ENCODE measurements at regions not wholly inside any gene's neighbourhood (a gene's known extent, or its start where the extent isn't known, plus 50 kb on each side); places are given as distances from the start of the nearest gene placed in this dataset.
"Not testable (repeated sequence)": the region's sequence is repeated elsewhere in the genome, so short reads cannot be mapped to it uniquely, and the experiment has no call there.

DNA sequence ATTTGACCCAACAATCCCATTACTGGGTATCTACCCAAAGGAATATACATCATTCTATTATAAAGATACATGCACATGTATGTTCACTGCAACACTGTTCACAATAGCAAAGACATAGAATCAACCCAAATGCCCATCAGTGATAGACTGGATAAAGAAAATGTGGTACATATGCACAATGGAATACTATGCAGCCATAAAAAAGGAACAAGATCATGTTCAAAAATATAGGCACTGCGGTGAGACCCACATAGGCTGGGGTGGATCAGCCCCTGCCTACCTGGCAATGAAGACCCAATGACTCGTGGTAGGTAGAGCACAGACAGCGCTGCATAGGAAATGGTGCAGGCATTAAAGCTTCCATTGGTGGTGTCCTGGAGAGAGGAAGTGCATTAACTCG, 88.6 kb upstream of the NFIL3 start:
- DNase-seq (ENCODE audit: low spot score) = not testable (repeated sequence)

DNA sequence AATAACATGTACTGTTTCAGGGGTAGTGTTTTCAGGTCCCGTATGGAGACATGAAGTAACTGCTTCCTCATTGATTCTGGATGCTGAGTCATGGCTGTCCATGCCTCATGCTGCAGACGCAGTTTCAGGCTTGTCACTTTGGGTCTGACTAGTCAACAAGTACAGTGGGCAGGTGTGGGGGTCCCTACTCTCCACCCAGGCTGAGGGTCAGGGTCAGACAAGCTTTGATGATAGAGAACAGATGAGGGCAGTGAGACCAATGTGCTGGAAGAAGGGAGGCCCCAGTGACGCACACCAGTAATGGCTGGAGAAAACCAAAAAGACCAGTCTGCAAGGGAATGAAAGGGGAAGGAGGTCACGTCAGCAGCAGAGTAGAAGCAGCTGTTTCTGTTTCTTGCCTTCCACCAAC, 80.0 kb upstream of the NFIL3 start:
- peak; percentile 31 for DNase-seq (ENCODE audit: low spot score)

DNA sequence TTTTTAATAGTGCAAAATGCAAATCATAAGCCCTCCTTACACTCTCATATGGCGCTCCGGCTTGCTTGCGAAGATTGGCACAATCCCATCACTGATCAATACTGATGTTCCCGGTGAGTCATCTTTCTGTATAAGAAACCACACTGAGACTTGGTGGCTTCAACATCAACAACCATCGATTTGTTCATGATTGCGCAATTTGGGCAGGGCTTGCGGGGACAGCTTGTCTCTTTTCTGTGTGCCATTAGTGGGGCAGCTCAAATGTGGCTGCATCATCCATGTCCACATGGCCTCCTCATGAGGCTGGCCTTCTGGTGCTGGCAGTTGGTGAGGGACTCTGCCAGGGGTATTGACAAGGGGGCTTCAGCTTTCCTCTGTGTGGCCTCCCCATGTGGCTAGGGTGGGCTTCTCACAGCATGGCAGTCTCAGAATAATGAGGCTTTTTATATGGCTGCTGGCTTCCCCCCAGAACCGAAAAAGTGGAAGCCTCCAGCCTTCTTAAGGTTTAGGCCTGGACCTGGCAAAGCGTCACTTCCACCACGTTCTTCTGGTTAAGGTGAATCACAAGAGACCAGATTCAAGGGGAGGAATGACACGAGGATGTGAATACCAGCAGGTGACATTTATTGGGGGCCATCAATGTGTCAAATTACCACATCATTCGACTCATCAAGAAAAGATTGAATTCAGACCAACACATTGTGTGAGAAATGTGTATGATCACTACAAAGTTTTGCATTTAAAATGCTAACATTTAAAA, 79.5 kb upstream of the NFIL3 start:
- DNase-seq (ENCODE audit: low spot score) = no peak

DNA sequence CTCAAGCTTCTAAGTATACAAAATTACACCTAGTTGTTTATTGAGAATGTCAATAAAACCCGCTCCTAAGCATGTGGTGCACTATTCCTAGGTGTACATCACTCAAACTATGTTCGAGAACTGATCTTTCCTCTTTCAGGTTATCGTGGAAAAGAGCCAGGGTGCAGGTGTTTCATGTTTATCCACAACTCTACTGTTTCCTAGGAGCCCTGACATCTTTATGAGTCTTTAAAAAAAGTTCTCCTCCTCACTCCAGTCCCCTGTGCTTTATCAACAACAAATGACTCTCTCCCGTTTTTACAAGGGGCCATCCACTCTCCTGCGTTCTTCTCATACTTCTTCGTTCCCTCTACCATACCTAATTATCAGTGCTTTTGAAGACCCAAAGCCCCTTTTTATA, 78.8 kb upstream of the NFIL3 start:
- no peak for DNase-seq (ENCODE audit: low spot score)

DNA sequence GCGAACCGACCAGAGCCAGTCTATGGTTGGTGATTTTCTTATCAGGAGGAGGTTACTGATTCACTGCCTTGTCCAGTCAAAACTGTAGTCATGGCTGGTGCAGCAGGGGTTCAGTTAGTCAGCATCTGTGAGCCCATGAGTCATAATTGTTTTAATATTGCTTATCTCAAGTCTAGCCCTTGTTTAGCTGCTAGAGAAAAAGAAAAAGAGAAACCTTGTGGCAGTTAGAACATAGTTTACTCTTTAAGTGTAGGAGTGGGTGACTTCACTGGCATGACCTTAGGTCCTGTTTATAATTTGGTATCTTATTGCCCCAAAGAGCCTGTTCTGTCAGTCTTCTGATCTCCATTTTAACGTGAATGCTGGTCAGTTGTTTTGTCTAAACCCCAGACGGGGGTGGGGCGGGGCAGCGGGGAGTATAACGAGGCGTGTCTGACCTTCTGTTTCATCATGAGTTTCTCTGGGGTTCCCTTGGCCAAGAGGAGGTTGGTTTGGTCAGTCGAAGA, 76.9 kb upstream of the NFIL3 start:
- no peak for DNase-seq (ENCODE audit: low spot score)

DNA sequence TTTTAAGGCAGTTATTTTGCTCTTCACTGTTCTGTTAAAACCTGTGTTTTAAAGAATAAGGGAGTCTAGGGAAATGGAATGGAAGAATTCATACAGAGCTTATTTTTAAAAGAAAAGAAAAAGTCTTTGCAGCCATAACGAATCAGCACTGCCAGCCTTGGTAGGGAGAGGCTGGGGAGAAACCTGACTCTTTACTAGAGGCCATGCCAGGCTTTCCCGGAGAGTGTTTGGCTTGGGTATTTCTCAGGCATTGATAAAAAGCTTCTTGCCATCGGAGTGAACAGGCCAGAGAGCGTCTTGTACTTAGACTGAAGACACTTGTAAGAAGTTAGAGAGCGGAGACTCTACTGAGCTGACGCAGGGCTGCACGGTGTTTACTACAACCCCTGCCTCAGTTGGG, 72.7 kb upstream of the NFIL3 start:
- no peak for DNase-seq (ENCODE audit: low spot score)

DNA sequence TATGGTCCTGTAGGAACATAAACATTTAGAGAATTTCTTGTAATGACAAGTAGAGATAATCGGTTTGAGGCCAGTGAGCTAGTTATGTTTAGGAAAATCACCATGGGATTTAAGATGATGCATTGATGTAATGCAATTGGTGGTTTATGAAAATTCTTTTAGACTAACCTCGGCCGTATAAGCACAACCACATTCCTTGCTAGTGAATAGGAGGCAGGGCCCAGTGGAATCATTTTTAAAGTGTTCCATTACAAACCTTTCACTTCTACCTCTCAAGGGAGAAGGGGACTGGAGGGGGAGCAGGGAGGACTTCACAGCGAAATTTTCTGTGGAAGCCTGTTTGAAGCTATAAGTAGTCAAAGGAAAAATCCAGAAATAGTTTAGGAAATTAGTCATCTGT, 71.8 kb upstream of the NFIL3 start:
- DNase-seq (ENCODE audit: low spot score) = no peak

DNA sequence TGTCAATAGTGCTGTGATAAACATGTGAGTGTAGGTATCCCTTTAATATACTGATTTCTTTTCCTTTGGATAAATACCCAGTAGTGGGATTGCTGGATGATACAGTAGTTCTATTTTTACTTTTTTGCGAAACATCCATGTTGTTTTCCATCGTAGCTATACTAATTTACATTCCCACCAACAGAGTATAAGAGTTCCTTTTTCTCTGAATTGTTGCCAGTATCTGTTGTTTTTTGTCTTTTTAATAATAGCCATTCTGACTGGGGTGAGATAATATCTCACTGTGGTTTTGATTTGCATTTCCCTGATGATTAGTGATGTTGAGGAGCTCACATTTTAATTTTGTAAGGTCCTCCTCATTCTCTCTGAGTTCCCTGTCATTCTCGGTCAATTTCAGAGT, 71.1 kb upstream of the NFIL3 start:
- DNase-seq (ENCODE audit: low spot score) = no peak

DNA sequence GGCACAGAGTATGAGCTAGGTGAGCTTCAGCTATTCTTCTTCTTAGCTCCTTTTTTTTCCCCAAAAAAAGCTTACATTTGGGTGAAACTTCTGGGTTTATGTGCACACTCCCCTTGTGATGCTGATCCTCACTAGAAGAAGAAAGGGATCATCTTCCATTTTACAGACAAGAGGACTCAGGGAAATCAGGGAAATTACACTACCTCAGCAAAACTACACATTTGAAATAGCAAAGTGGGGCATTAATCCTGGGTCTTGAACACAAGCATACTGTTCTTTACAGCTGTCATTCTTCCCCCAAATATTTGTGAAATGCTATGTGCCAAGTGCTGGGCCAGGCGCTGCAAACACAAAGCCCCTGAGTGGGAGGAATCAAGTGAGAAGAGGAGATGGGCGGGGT, 68.6 kb upstream of the NFIL3 start:
- DNase-seq (ENCODE audit: low spot score) = no peak

DNA sequence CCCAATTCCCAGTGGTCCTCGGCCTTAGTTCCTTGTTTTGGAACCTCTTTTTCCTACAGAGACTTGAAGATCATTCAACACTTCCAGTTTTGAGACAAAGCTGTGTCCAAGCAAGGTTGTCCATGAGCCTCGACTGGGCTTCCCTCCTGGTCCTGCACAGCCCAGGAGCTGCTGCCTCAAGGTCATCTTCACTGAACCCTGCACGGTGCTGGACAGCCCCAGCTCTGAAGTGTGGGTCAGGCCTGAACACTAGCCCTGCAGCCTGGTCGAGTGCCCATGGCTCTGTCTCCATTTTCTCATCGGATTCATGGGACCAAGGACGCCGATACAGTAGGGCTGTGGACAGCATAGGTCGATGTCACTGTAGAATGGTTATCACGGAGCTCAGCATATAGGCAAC, 68.0 kb upstream of the NFIL3 start:
- no peak for DNase-seq (ENCODE audit: low spot score)

DNA sequence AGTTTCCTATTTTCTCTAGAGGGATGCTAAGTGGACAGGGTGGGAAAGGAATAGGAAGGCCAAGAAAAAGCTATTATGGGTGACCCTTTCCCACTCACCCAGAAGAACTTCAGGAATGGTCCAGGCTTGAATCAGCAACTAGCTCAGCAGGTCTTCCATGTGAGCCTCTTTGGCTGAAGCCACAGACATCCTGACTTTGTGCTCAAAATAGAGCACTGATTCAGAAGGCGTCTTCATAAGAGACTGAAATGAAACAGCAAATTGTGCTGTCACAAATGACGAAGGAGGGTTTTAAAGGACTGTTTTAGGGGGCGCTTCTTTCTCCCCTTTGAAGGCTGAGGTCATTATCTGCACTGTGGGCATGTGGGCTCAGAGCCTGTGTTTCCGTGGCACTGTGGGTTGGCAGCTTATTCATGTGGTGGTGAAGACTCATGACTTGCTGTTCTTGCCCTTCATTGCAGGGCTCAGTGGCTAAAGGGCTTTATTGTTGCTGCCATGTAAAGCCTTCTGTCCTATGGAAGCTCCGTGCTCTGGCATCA, 65.8 kb upstream of the NFIL3 start:
- DNase-seq (ENCODE audit: low spot score) = peak; percentile 34

DNA sequence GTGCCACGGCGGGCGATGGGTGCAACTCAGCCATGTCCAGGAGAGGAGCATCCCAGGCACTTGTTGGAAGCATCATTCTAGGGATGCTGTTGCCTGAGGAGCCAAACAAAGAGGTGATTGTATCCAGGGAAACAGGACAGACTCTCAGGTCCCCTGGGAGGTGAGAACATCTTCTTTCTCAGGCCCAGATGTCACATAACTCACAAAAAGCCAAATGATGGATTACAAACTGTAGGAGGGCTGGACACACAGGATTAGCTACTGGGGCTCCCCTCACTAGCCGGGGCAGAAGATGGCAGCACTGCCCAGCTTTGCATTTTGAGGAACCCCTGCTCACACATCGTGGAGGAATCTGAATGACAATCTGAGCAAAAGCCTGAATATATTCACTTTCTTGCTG, 64.7 kb upstream of the NFIL3 start:
- DNase-seq (ENCODE audit: low spot score) = no peak

DNA sequence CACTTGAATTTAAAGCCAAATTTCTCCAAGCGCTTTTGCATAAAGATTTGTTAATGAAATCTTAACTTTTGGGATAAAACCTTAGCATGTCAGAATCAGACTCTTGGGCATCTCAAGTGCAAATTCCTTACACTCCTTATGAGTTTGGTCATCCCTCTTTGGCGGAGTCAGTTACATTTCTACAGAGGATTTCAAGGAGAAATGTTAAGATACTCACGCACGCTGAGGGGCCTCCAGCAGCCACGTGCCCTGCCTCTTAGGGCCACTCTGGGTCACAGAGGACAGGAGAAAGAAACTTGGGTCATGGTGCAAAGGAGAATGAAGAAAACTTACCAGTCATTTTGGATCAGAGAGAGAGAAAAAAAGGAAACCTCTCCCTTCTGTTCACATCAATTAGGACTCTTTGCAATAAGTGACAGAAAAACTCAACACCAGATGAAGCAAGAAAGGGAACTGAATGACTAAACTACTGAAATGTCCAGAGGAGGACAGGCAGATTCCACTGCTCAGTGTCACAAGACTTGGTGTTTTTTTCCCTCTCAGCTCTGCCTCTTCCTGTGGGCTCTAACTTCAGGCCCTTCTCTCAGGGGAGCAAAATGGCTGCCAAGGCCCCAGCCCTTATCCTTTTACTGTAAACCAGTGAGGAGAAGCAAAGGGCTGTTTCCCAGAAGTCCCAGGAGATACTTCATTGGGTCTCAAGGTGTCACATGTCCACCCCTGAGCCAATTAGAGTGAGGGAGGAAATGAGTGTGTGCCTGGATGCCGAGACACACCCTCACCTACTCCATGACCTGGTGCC, 63.3 kb upstream of the NFIL3 start:
- DNase-seq (ENCODE audit: low spot score) = no peak

DNA sequence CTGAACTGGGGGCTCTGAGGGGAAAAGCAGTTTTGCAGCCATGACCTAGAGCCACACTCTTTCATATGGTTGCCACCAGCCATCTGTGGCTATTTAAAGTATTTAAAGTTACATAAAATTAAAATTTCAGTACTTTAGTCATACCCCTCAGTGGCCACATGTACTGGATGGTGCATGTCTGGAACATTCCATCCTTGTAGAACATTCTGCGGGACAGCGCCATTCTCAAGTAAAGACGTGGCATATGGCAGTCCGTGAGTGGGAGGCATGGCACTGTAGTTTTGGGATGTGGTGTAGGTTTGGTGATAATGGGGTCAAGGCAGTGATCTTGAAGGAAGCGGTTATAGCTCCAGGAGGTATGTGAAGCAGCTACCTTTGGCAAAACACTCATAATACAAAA, 61.4 kb upstream of the NFIL3 start:
- no peak for DNase-seq (ENCODE audit: low spot score)

DNA sequence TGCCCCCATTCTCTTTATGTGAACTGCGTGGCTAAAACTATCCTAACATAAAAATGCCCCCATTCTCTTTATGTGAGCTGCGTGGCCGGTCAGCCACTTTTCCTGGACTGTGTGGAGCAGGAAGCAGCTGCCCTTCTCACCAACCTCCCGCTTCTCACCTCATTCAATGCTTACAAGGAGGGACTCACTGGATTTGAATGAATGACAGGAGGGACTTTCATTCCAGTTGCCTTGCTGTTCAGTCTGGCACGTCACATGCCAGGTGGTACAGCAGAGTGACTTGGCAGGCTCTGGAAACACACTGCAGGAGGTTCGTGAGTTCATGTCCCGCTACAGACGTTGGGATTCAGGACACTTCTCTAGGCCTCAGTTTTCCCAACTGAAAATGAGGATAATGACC, 60.2 kb upstream of the NFIL3 start:
- DNase-seq (ENCODE audit: low spot score) = no peak

DNA sequence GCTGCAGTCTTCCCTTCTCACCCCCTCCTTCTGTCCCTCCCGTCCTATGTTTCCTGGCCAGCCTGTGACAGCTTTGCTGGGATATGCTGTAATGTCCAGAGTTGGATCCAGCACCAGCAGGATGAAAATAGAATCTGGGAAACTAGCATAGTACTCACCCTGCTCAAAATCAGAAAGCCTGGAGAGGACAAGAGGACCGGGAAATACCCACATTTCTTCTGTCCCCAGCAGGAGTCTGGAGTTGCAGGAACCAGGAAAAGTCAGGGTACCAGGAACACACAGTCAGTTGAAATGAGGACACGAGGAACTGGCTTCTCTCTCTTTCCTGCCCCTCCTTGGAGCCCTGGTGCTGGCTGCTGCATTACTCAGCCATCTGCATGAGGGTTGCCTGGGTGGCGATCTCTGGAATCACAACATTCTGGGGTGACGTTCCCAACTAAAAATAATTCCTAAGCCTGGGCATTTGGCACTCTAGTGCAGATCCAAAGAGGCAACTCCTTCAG, 59.6 kb upstream of the NFIL3 start:
- peak; percentile 12 for DNase-seq (ENCODE audit: low spot score)

DNA sequence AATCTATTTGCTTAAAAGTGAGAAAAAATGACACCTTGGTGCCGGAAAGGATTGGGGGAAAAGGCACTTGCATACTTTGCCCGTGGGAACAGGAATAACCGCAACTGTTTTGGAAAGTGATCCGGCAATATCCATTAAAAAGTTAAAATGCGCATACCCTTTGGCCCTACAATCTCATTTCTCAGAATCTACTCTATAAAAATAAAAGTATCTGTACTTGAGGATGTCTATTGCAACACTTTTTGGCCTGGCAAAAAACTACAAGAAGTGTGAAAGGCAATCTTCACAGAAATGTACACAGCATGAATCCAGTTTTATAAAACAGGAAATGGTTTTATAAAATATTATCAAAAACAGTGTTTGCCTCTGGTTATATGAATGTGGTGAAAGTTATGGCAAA, 58.3 kb upstream of the NFIL3 start:
- DNase-seq (ENCODE audit: low spot score) = no peak

DNA sequence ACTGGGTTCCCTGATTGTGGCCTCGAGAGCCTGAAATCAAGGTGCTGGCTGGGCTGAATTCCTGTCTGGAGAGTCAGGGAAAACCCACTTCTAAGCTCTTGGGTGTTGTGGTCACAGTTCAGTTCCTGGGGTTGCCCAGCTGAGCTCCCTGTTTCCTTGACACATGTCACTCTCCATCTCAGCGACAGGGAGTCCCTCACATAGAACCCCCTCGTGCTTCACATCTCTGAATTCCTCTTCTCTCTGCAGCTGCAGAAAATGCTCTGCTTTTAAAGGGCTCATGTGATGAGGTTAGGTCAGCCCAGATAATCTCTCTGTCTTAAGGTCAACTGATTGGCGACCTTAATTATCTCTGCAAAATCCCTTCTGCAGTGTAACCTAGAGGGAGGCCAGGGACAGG, 53.5 kb upstream of the NFIL3 start:
- no peak for DNase-seq (ENCODE audit: low spot score)

DNA sequence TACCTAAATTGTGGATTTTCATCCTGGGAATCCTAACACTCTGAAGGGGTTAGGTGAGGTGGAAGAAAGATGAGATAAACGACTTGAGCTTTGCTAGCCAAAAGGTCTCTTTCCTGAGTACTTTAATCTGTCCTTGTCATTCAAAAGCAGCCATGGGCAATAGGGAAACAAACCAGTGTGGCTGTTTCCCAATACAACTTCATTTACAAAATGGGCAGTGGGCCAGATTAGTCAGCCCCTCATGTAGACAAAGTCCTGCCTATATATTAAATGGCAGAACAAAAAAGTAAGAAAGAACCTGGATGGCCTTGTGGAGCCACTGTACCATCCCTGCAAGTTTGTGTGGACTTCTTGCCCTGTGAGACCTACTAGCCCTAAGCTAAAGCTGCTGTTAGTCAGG, 51.0 kb upstream of the NFIL3 start:
- no peak for DNase-seq (ENCODE audit: low spot score)

Measured in pons (tissue), 1 donor.